ENCODE measurements at regions not wholly inside any gene's neighbourhood (a gene's known extent, or its start where the extent isn't known, plus 50 kb on each side); places are given as distances from the start of the nearest gene placed in this dataset.
"Not testable (repeated sequence)": the region's sequence is repeated elsewhere in the genome, so short reads cannot be mapped to it uniquely, and the experiment has no call there.

GRCh38 chr3:56958879-56959278 is 101.6 kb upstream of the SPATA12 start:
- Mint-ChIP-seq H3K27me3 (no peaks in the 10 kb centered on the region), H3K9me3 (no peaks in the 10 kb centered on the region), H3K4me1 (ENCODE audit: low read depth in 2 of 2) (peaks cover 0 to 8% of the 10 kb centered on the region in 2 donors), H3K36me3 (no peaks in the 10 kb centered on the region), H3K27ac (no peak overlapping the region), H3K4me3 (no peak overlapping the region)
- DNase-seq (ENCODE audit: low spot score) (no peak), ATAC-seq (no peak)

GRCh38 chr3:56957522-56957921 is 102.9 kb upstream of the SPATA12 start:
- no peaks in the 10 kb centered on the region for H3K9me3 Mint-ChIP-seq
- peaks cover 0 to 8% of the 10 kb centered on the region in 2 donors for H3K4me1 Mint-ChIP-seq (ENCODE audit: low read depth in 2 of 2)
- no peak overlapping the region for H3K4me3 Mint-ChIP-seq
- no peak for DNase-seq (ENCODE audit: low spot score)
- ATAC-seq, result no peak
- H3K27ac Mint-ChIP-seq, result no peak overlapping the region
- no peaks in the 10 kb centered on the region for H3K27me3 Mint-ChIP-seq
- H3K36me3 Mint-ChIP-seq, result no peaks in the 10 kb centered on the region

- no peaks in the 10 kb centered on the region for H3K36me3 Mint-ChIP-seq
These were observed 103.6 kb upstream of the SPATA12 start for GRCh38 chr3:56956906-56957305.

GRCh38 chr3:56955492-56956111 is 104.9 kb upstream of the SPATA12 start:
- Mint-ChIP-seq H3K4me3 (no peak overlapping the region), H3K4me1 (ENCODE audit: low read depth in 2 of 2) (peaks cover 0 to 4% of the 10 kb centered on the region in 2 donors), H3K9me3 (no peaks in the 10 kb centered on the region), H3K27ac (no peak overlapping the region), H3K27me3 (no peaks in the 10 kb centered on the region), H3K36me3 (no peaks in the 10 kb centered on the region)
- DNase-seq (ENCODE audit: low spot score), result no peak
- ATAC-seq, result no peak

More at GRCh38 chr3:56956906-56957305, 103.6 kb upstream of the SPATA12 start:
- H3K27ac Mint-ChIP-seq, result no peak overlapping the region
- no peak overlapping the region for H3K4me3 Mint-ChIP-seq
- no peak for DNase-seq (ENCODE audit: low spot score)
- peaks cover 0 to 8% of the 10 kb centered on the region in 2 donors for H3K4me1 Mint-ChIP-seq (ENCODE audit: low read depth in 2 of 2)
- H3K27me3 Mint-ChIP-seq, result no peaks in the 10 kb centered on the region
- no peaks in the 10 kb centered on the region for H3K9me3 Mint-ChIP-seq
- ATAC-seq, result no peak

GRCh38 chr3:56954125-56954524 is 106.3 kb upstream of the SPATA12 start:
- Mint-ChIP-seq H3K27ac (no peak overlapping the region), H3K36me3 (no peaks in the 10 kb centered on the region), H3K27me3 (no peaks in the 10 kb centered on the region), H3K9me3 (no peaks in the 10 kb centered on the region), H3K4me3 (no peak overlapping the region), H3K4me1 (ENCODE audit: low read depth in 2 of 2) (no peaks in the 10 kb centered on the region)
- DNase-seq (ENCODE audit: low spot score) (no peak), ATAC-seq (no peak)

DNA sequence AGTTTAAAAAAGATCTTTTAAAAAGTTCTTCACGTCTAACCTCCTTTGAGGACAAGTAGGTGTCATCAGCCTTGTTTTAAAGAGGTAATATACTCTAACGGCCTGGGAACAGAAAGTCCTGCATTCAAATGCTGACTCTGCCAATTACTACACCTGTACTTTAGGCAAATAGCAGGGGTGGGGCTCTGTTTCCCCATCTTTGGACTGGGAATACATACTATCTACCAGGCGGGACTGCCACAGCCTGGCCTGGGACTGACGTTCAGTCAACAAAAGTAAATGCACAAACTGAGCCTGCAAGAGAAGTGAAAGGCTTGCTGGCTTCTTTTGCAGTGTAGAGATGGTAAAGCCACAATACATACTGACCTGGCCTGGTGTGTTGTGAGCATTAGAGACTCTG is 107.6 kb upstream of the SPATA12 start:
- Mint-ChIP-seq H3K4me3 (no peak overlapping the region), H3K9me3 (no peaks in the 10 kb centered on the region), H3K36me3 (no peaks in the 10 kb centered on the region), H3K27ac (no peak overlapping the region), H3K27me3 (no peaks in the 10 kb centered on the region), H3K4me1 (ENCODE audit: low read depth in 2 of 2) (no peaks in the 10 kb centered on the region)
- ATAC-seq (no peak), DNase-seq (ENCODE audit: low spot score) (no peak)

DNA sequence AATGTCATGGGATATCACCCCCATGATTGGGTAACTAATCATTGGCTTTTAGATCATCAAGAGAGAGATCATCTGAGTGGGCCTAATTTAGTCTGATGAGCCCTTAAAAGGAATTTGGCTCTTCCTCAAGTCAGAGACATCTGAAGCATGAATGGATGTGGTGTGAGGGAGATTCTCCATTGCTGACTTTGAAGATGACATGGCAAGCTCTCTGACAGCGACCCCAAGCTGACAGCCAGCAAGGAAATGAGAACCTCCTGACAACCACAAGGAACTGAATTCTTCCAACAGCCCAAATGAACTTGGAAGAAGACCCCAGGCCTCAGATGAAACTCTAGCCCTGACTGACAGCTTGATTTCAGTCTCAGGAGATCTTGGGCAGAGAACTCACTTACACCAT is 108.4 kb upstream of the SPATA12 start:
- no peak for ATAC-seq
- Mint-ChIP-seq H3K4me1 (ENCODE audit: low read depth in 2 of 2) (no peaks in the 10 kb centered on the region), H3K27ac (no peak overlapping the region), H3K36me3 (no peaks in the 10 kb centered on the region), H3K9me3 (no peaks in the 10 kb centered on the region), H3K27me3 (no peaks in the 10 kb centered on the region), H3K4me3 (no peak overlapping the region)
- DNase-seq (ENCODE audit: low spot score), result no peak

DNA sequence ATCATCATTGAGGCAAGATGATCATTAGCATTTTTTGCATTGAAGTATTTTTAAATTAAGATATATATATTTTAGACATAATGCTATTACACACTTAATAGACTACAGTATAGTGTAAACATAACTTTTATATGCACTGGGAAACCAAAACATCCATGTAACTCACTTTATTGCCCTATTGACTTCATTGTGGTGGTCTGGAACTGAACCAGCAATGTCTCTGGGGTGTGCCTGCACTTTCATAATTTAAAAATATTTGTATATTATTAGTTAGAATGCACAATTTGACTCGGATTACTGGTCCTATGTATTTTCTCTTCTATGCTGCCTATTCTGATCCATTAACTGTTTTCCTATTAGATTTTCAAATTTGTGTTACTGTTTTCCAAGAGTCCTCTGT is 109.1 kb upstream of the SPATA12 start:
- Mint-ChIP-seq H3K36me3 (peaks cover 3% of the 10 kb centered on the region), H3K4me1 (ENCODE audit: low read depth in 2 of 2) (no peaks in the 10 kb centered on the region), H3K27ac (no peak overlapping the region), H3K4me3 (no peak overlapping the region), H3K9me3 (no peaks in the 10 kb centered on the region), H3K27me3 (peaks cover 0 to 3% of the 10 kb centered on the region in 2 donors)
- no peak for DNase-seq (ENCODE audit: low spot score)
- ATAC-seq, result no peak

GRCh38 chr3:56945378-56945777 is 115.1 kb upstream of the SPATA12 start:
- not testable (repeated sequence) for H3K36me3 Mint-ChIP-seq; H3K9me3 Mint-ChIP-seq; ATAC-seq; H3K4me3 Mint-ChIP-seq; H3K27me3 Mint-ChIP-seq; DNase-seq (ENCODE audit: low spot score); H3K27ac Mint-ChIP-seq
- peaks cover 2 to 11% of the 10 kb centered on the region in 2 donors for H3K4me1 Mint-ChIP-seq (ENCODE audit: low read depth in 2 of 2)

DNA sequence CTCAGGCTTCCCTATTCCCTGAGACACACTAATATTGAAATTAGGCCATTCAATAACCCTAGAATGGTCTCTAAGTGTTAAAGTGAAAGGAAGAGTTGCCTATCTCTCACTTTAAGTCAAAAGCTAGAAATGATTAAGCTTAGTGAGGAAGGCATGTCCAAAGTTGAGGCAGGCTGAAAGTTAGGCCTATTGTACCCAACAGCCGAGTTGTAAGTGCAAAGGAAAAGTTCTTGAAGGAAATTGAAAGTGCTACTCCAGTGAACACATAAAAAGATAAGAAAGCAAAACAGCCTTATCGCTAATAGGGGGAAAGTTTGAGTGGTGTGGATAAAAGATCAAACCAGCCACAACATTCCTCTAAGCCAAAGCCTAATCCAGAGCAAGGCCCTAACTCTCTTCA is 117.9 kb upstream of the SPATA12 start:
- Mint-ChIP-seq H3K4me3 (peak overlapping the region; percentile 40), H3K4me1 (ENCODE audit: low read depth in 2 of 2) (peaks cover 2 to 11% of the 10 kb centered on the region in 2 donors), H3K36me3 (peaks cover 7% of the 10 kb centered on the region), H3K27me3 (peaks cover 5 to 7% of the 10 kb centered on the region in 2 donors), H3K27ac (no peak overlapping the region), H3K9me3 (no peaks in the 10 kb centered on the region)
- DNase-seq (ENCODE audit: low spot score) (no peak), ATAC-seq (peak in 1 of 2 donors; percentile 63)

GRCh38 chr3:56940976-56941375 is 119.5 kb upstream of the SPATA12 start:
- DNase-seq (ENCODE audit: low spot score) (no peak), ATAC-seq (no peak)
- Mint-ChIP-seq H3K36me3 (no peaks in the 10 kb centered on the region), H3K4me1 (ENCODE audit: low read depth in 2 of 2) (peaks cover 2 to 11% of the 10 kb centered on the region in 2 donors), H3K27ac (no peak overlapping the region), H3K4me3 (no peak overlapping the region), H3K9me3 (no peaks in the 10 kb centered on the region), H3K27me3 (peaks cover 3 to 5% of the 10 kb centered on the region in 2 donors)

- H3K27me3 Mint-ChIP-seq, result peaks cover 7 to 9% of the 10 kb centered on the region in 2 donors
These were observed 120.1 kb upstream of the SPATA12 start for GRCh38 chr3:56940321-56940720.

GRCh38 chr3:56939834-56940233 is 120.6 kb upstream of the SPATA12 start:
- no peaks in the 10 kb centered on the region for H3K9me3 Mint-ChIP-seq
- H3K27ac Mint-ChIP-seq, result no peak overlapping the region
- H3K27me3 Mint-ChIP-seq, result peaks cover 7% of the 10 kb centered on the region in 2 donors
- no peaks in the 10 kb centered on the region for H3K36me3 Mint-ChIP-seq
- ATAC-seq (no peak), DNase-seq (ENCODE audit: low spot score) (no peak)
- no peak overlapping the region for H3K4me3 Mint-ChIP-seq
- peaks cover 2 to 11% of the 10 kb centered on the region in 2 donors for H3K4me1 Mint-ChIP-seq (ENCODE audit: low read depth in 2 of 2)

More at GRCh38 chr3:56940321-56940720, 120.1 kb upstream of the SPATA12 start:
- Mint-ChIP-seq H3K27ac (no peak overlapping the region), H3K36me3 (no peaks in the 10 kb centered on the region), H3K4me3 (no peak overlapping the region), H3K4me1 (ENCODE audit: low read depth in 2 of 2) (peaks cover 2 to 11% of the 10 kb centered on the region in 2 donors), H3K9me3 (no peaks in the 10 kb centered on the region)
- DNase-seq (ENCODE audit: low spot score) (no peak), ATAC-seq (no peak)

DNA sequence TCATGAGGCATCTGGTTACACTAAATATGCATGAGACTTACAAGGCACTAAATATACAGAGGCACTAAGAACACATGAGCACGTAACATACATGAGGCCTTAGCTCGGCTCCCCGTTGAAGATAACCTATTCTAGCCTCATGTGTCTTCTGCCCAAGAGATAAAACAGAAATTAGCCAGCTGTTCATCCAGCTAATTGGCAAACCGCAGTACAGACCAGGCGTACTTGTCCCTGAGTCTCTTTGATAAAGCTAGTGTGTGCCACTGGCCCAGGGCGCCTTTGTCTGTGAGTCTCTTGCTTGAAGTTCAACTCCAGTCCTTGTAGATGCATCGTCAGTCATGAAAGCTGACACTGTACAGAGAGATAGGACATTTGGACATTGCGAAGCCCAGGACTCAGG is 121.9 kb upstream of the SPATA12 start:
- DNase-seq (ENCODE audit: low spot score) (no peak), ATAC-seq (no peak)
- Mint-ChIP-seq H3K4me1 (ENCODE audit: low read depth in 2 of 2) (peaks cover 6 to 11% of the 10 kb centered on the region in 2 donors), H3K9me3 (peaks cover 4% of the 10 kb centered on the region), H3K27ac (no peak overlapping the region), H3K4me3 (no peak overlapping the region), H3K36me3 (peaks cover 6% of the 10 kb centered on the region), H3K27me3 (peaks cover 4 to 7% of the 10 kb centered on the region in 2 donors)

DNA sequence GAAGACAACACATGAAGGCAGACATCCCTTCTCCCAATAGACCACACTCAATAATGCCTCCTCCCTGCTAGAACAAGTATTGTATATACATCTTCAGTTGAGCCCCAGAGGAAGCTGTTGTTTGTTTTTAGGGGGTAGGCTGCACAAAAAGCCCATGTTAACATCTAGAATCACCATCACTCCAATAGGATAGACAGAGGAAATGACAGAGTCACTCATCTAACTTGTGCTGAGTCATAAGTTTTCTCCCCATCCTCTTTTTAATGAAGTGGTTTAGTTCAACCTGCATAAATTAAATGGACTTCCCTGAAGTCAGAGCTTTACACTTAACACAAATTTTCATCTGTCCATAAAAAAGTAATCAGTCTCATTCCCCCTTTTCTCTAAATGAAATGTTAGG is 122.9 kb upstream of the SPATA12 start:
- ATAC-seq, result no peak
- H3K36me3 Mint-ChIP-seq, result peaks cover 6% of the 10 kb centered on the region

More for the DNA sequence above, 122.9 kb upstream of the SPATA12 start:
- peaks cover 5 to 6% of the 10 kb centered on the region in 2 donors for H3K4me1 Mint-ChIP-seq (ENCODE audit: low read depth in 2 of 2)
- H3K9me3 Mint-ChIP-seq, result peaks cover 4% of the 10 kb centered on the region
- H3K4me3 Mint-ChIP-seq, result no peak overlapping the region
- no peak overlapping the region for H3K27ac Mint-ChIP-seq
- DNase-seq (ENCODE audit: low spot score), result no peak
- H3K27me3 Mint-ChIP-seq, result peaks cover 4 to 7% of the 10 kb centered on the region in 2 donors

Measured in natural killer cell treated with Interleukin-12 subunit alpha and Interleukin-12 subunit beta and Interleukin-15 and Interleukin-18, amount 100 ng/mL, for 72 hours (primary cell).